NCI-H2107 treated with DMSO at 0.1 percent for 48 hours (cell line): ENCODE measurements at regions not wholly inside any gene's neighbourhood (a gene's known extent, or its start where the extent isn't known, plus 50 kb on each side); places are given as distances from the start of the nearest gene placed in this dataset.

Experiments
- DNase-seq: peaks from one replicate; lab custom pipeline; 2025; ENCODE audit not compliant: unreplicated experiment; lab: John Stamatoyannopoulos, UW

DNA sequence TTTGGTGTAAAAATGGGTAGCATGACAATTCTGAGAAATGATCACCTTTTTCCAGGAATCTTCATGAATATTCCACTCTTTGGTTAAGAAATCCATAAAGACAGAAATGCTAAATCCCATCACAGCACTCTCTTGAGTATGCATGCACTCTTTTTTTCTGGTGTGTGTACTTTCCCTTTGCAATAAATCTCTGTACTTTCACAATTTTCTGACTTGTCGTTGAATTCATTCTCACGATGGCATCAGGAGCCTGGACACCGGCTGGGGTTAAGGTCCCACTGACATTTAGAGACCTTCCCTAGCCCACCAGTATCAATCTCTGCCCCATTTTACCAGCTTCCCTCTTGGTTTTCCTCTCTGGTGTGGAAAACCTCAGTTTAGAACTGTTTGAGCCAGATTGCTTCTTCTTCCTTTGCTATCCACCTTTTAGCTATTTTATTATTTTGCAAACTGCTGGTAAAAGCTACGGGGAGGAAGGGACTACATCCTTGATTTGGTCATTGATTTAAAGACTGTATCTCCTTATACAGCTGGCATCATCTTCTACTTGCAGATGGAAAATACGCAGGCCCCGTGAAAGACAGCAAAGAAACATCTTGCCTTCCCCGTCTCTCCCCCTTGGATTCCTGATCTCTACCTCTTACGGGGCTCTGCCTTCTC, 59.9 kb upstream of the ZFR start:
- no peak for DNase-seq

DNA sequence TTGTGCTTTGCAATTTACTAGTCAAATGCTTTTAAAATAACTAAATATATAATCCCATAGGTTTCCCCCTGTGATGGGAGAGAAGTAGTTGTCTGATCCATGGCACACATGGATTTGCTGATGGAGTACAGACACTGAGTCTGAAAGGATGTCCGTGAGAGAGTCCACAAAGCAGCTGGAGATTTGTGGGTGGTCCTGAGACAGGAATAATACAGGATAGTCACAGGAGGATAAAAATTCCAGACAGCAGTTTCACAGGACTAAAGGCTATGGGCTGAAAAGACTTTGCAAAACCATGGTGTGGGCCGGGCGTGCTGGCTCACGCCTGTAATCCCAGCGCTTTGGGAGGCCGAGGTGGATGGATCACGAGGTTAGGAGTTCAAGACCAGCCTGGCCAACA, 58.7 kb upstream of the ZFR start:
- no peak for DNase-seq

DNA sequence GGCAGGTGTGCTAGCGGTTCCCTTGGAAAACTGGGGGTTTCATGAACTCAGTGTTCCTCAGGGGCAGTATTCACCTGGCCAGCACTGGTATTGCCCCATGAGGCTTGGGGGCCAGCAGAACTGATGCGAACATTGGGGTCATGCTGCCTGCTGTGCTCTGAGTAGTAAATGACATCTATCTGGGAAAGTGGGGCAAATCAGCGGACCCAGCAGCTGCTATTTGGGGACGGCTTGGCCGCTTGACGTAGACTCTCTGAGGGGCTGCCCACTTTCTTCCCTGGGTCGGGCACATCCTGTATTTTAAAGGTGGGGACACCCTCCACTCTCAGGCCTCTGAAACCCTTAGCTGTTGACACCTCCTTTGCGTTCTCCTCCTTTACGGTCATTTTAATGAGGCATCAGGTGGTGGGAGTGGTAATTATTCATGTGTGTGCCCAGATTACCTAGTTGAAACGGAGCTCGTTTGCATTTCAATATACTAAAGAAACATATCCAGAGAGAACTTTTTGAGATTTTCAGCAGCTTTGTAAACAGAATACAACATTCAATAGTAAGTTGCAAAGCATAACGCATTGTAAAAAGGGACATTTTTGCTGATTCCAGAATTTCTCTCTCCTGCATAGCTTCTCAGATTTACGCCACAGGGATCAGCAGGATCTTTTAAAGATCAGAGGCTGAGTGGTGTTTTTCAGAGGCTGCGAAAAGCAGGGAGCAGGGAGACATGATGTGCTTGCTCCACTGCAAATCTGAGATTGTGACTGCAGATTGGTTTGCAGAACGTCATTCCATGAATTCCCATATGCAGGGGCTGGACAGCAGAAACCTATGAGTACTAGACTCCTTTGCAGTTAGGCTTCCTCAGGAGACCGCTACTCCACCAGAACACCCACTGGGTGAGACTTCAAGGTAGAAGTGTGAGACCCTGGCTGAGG, 56.8 kb upstream of the ZFR start:
- no peak for DNase-seq

DNA sequence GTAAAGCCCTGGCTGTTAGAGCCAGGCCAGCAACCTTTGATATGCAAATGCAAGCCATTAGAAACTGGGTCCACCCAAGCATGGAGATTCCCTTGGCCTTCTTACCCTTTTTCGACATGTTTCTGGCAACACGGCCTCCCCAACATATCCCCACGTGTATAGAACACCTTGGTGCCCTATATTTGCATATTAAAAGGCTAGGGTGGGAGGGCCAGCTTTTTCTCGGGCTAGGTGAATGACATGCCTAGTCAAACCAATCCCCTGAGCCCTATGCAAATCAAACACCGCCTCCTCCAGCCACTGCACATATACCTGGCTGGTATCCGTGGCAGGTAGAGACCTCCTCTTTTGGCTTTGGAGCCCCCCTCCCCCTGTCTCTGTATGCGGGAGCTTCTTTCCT, 55.6 kb upstream of the ZFR start:
- DNase-seq = no peak

DNA sequence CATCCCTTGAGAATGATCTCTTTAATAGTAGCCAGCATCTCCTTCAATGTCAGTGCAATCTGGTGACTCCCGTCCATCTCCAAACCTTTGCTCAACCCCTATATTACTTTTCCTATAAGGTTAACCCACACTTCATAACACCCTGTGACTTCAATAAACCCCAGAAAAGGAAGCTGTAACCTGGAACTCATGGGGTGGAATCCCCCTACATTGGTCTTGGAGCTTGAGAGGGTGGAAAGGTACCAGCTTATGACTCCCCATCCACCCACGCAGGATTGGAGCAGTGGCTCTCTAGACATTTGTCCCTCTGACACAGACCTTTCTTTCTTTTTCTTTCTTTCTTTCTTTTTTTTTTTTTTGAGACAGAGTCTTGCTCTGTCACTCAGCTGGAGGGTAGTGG, 54.7 kb upstream of the ZFR start:
- DNase-seq = no peak

DNA sequence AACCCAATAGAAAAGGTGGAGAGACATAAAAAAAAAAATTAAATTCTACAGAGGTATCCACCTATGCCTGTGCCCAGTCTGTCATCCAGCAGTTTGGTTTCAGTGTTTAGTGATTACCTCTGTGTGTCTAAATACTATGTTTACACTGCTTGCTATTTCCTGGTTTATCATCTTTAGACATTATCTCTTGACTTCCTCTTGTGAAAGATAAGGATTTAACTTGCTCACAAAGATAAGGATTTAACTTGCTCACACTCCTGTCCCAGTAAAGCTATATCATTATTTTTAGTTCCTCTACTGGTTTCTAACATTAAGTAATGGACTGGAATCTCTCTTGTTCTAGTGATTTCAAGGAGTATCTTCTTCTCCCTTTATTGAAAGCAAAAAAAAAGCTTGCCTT, 53.9 kb upstream of the ZFR start:
- DNase-seq = no peak

DNA sequence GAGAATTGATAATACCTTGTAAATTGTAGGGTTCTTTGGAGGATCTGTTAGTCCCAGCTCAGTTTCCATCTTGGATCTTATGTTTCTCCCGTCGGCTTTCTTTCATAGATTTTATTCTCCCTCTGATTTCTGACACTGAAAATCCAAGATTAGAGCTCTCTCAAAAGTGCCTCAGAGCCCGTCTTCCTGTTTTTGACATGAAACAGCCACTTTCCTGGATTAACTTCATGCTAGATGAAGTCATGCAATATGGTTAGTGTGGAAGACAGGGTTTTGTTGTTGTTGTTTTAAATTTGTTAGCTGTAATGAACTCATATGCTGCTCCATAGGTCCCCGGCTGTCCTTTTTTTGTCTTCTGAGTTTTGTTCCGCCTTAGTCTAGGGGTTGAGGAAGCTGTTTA, 51.6 kb upstream of the ZFR start:
- DNase-seq = no peak

DNA sequence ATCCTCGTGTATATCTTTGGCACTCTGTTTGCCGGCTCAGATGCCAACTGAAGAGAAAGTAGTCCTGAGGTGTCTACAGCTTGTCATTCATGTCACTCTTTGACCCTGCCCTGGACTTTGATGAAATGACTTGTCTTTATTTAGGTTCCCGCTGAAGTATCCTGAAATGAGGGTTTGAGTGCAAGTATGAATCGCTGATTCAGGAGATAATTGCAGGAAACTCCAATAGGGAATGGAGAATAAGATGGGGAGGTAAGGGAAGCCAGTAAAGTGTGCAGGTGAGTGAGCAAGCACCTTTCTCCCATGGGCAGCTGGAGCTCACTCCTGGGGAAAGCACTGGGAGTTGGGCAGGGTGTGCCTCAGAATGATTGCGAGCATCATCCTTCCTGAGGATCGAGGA, 50.3 kb upstream of the ZFR start:
- DNase-seq = no peak
